A204.1 (cell line): ENCODE measurements at regions not wholly inside any gene's neighbourhood (a gene's known extent, or its start where the extent isn't known, plus 50 kb on each side); places are given as distances from the start of the nearest gene placed in this dataset.
"Not testable (repeated sequence)": the region's sequence is repeated elsewhere in the genome, so short reads cannot be mapped to it uniquely, and the experiment has no call there.

Source experiments
- FAIRE-seq: peaks from 2 replicates; lab custom pipeline; 2012; peaks lifted over from hg19 to GRCh38; lab: Jason Lieb, UNC

- not testable (repeated sequence) for FAIRE-seq
Observed at GRCh38 chr1:149157409-149157808, 54.1 kb upstream of the NBPF9 start.

GRCh38 chr1:149158308-149158707, 55.0 kb upstream of the NBPF9 start:
- FAIRE-seq: not testable (repeated sequence)

GRCh38 chr1:149163063-149163444, 59.7 kb upstream of the NBPF9 start:
- FAIRE-seq: not testable (repeated sequence)

- not testable (repeated sequence) for FAIRE-seq
Observed at GRCh38 chr1:149174765-149175164, 71.4 kb upstream of the NBPF9 start.

- not testable (repeated sequence) for FAIRE-seq
Observed at GRCh38 chr1:149175812-149176211, 72.5 kb upstream of the NBPF9 start.

- FAIRE-seq: not testable (repeated sequence)
Observed at GRCh38 chr1:149176453-149177316, 73.3 kb upstream of the NBPF9 start.

GRCh38 chr1:149190742-149191141, 87.4 kb upstream of the NBPF9 start:
- FAIRE-seq: not testable (repeated sequence)

GRCh38 chr1:149196651-149197050, 93.3 kb upstream of the NBPF9 start:
- FAIRE-seq: not testable (repeated sequence)

- not testable (repeated sequence) for FAIRE-seq
Observed at GRCh38 chr1:149200567-149200966, 97.2 kb upstream of the NBPF9 start.

GRCh38 chr1:149202283-149202682, 98.9 kb upstream of the NBPF9 start:
- not testable (repeated sequence) for FAIRE-seq

- not testable (repeated sequence) for FAIRE-seq
Observed at GRCh38 chr1:149204396-149204795, 101.0 kb upstream of the NBPF9 start.

GRCh38 chr1:149208836-149209235, 105.5 kb upstream of the NBPF9 start:
- FAIRE-seq: not testable (repeated sequence)

GRCh38 chr1:149211757-149212420, 108.5 kb upstream of the NBPF9 start:
- FAIRE-seq: not testable (repeated sequence)

GRCh38 chr1:149212946-149213345, 109.6 kb upstream of the NBPF9 start:
- not testable (repeated sequence) for FAIRE-seq

- FAIRE-seq: not testable (repeated sequence)
Observed at GRCh38 chr1:149213673-149214072, 110.3 kb upstream of the NBPF9 start.

GRCh38 chr1:149218080-149218988, 115.0 kb upstream of the NBPF9 start:
- FAIRE-seq: not testable (repeated sequence)

- FAIRE-seq: not testable (repeated sequence)
Observed at GRCh38 chr1:149219539-149219938, 116.2 kb upstream of the NBPF9 start.

- FAIRE-seq: not testable (repeated sequence)
Observed at GRCh38 chr1:149220463-149221074, 117.2 kb upstream of the NBPF9 start.

GRCh38 chr1:149227933-149228665, 124.7 kb upstream of the NBPF9 start:
- not testable (repeated sequence) for FAIRE-seq

GRCh38 chr1:149228672-149229585, 125.6 kb upstream of the NBPF9 start:
- not testable (repeated sequence) for FAIRE-seq
